Fibroblast of the aortic adventitia (primary cell): ENCODE measurements at regions not wholly inside any gene's neighbourhood (a gene's known extent, or its start where the extent isn't known, plus 50 kb on each side); places are given as distances from the start of the nearest gene placed in this dataset.

Experiments used
- DNase-seq: peaks from one replicate; pipeline ENCODE4 v3.0.0-alpha.2; 2010; ENCODE audit warnings: low read depth
- H3K4me3 ChIP-seq: 2 replicates; pipeline ENCODE4 v1.5.1; 2011; ENCODE audit warnings: low read depth, mild to moderate bottlenecking, control low read depth, low read length, moderate library complexity
- TF ChIP-seq, protein P1 (sequence below): IDR thresholded peaks from 2 replicates; pipeline ENCODE4 v1.5.1; 2011; ENCODE audit warnings: mild to moderate bottlenecking, low read length, control low read depth, inconsistent platforms; ENCODE audit not compliant: insufficient read depth

DNA sequence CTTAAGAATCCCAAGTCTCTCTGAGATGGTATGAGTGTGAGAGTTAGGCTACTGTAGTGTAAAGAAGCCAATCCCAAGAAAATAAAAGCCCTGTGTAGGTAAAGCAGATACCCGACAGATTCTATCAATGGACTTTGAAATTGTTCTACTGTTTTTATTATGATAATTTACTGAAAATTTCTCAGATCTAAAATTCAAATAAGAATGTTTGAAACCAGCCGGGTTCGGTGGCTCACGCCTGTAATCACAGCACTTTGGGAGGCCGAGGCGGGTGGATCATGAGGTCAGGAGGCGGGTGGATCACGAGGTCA is 208.3 kb upstream of the SPRED2 start:
- TF ChIP-seq, protein P1, sequence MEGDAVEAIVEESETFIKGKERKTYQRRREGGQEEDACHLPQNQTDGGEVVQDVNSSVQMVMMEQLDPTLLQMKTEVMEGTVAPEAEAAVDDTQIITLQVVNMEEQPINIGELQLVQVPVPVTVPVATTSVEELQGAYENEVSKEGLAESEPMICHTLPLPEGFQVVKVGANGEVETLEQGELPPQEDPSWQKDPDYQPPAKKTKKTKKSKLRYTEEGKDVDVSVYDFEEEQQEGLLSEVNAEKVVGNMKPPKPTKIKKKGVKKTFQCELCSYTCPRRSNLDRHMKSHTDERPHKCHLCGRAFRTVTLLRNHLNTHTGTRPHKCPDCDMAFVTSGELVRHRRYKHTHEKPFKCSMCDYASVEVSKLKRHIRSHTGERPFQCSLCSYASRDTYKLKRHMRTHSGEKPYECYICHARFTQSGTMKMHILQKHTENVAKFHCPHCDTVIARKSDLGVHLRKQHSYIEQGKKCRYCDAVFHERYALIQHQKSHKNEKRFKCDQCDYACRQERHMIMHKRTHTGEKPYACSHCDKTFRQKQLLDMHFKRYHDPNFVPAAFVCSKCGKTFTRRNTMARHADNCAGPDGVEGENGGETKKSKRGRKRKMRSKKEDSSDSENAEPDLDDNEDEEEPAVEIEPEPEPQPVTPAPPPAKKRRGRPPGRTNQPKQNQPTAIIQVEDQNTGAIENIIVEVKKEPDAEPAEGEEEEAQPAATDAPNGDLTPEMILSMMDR = no peak
- no peak for DNase-seq

GRCh38 chr2:65639156-65639864 is 206.9 kb upstream of the SPRED2 start:
- DNase-seq = peak; percentile 65
- H3K4me3 ChIP-seq = no peak overlapping the region
- TF ChIP-seq, protein P1 = no peak

More for the DNA sequence above, 208.3 kb upstream of the SPRED2 start:
- H3K4me3 ChIP-seq = no peak overlapping the region

- H3K4me3 ChIP-seq = no peak overlapping the region
- DNase-seq = no peak
- TF ChIP-seq, protein P1 = no peak
These were observed 206.0 kb upstream of the SPRED2 start for GRCh38 chr2:65638443-65638842.

- no peak for DNase-seq
- H3K4me3 ChIP-seq = no peak overlapping the region
- TF ChIP-seq, protein P1 = no peak
These were observed 204.5 kb upstream of the SPRED2 start for GRCh38 chr2:65636813-65637483.

GRCh38 chr2:65636024-65636423 is 203.6 kb upstream of the SPRED2 start:
- H3K4me3 ChIP-seq = no peak overlapping the region
- no peak for DNase-seq
- TF ChIP-seq, protein P1 = no peak

DNA sequence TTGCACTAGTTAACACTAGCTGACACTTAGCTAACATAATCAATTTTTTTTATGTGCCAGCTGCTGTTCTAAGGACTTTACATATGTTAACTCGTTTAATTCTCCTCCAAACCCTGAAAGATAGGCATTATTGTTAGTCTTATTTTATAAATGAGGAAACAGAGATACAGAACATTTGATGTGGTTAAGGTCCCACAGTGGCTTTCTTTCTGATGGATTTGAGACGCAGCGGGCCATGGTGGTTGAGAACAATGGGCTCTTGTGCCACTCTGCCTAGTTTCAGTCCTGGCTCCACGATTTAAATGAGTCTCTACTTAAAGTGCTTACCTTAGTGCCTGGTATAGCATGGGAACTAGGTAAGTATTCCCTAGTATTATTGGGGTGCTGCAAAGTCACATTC is 201.9 kb upstream of the SPRED2 start:
- no peak for DNase-seq
- H3K4me3 ChIP-seq = no peak overlapping the region
- TF ChIP-seq, protein P1 = no peak
